ENCODE measurements at regions not wholly inside any gene's neighbourhood (a gene's known extent, or its start where the extent isn't known, plus 50 kb on each side); places are given as distances from the start of the nearest gene placed in this dataset.

DNA sequence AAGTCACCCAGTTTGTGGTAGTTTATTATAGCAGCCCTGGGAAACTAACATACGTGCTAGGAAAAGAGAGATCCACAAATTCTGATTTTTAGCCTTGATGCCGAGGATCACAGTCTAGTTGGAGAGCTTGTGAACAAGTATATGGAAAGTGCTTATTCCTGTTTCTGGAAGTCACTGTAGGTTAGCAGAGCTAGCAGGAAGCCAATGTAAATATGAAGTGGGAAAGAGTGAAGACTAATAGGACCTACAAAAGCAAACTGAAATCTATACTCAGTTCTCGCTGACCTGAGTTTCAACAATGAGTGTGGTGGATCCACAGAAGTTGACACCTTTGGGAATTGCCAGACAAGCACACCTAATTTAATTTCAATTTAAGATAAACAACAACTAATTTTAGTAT lies 254.9 kb downstream of the PLK2 start:
- no peak for DNase-seq
- no peaks in the 10 kb centered on the region for H3K27me3 Mint-ChIP-seq (ENCODE audit: low read depth in 2 of 2)
- no peaks in the 10 kb centered on the region for H3K9me3 ChIP-seq (ENCODE audit: control insufficient read depth, insufficient read depth, low read length)
- no peaks in the 10 kb centered on the region for H3K4me1 ChIP-seq (ENCODE audit: control insufficient read depth, insufficient read depth, low read length)
- peaks cover 3 to 4% of the 10 kb centered on the region in 2 donors for H3K9me3 Mint-ChIP-seq
- no peak overlapping the region for H3K27ac Mint-ChIP-seq
- H3K27ac ChIP-seq (ENCODE audit: low read length), result no peak overlapping the region
- H3K4me3 Mint-ChIP-seq, result no peak overlapping the region
- H3K36me3 ChIP-seq (ENCODE audit: control insufficient read depth, insufficient read depth, low read length), result no peaks in the 10 kb centered on the region
- no peaks in the 10 kb centered on the region for H3K36me3 Mint-ChIP-seq
- H3K4me1 Mint-ChIP-seq, result no peaks in the 10 kb centered on the region
- intact Hi-C loops (cut with micrococcal nuclease), result no loop called here
- no peak overlapping the region for H3K4me3 ChIP-seq (ENCODE audit: low read length)
- ATAC-seq, result no peak
- 98% methylated on average over 3 of the region's 3 CpGs for WGBS (ENCODE audit: insufficient coverage)
- TF ChIP-seq, protein P1, sequence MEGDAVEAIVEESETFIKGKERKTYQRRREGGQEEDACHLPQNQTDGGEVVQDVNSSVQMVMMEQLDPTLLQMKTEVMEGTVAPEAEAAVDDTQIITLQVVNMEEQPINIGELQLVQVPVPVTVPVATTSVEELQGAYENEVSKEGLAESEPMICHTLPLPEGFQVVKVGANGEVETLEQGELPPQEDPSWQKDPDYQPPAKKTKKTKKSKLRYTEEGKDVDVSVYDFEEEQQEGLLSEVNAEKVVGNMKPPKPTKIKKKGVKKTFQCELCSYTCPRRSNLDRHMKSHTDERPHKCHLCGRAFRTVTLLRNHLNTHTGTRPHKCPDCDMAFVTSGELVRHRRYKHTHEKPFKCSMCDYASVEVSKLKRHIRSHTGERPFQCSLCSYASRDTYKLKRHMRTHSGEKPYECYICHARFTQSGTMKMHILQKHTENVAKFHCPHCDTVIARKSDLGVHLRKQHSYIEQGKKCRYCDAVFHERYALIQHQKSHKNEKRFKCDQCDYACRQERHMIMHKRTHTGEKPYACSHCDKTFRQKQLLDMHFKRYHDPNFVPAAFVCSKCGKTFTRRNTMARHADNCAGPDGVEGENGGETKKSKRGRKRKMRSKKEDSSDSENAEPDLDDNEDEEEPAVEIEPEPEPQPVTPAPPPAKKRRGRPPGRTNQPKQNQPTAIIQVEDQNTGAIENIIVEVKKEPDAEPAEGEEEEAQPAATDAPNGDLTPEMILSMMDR (IDR thresholded peaks at IDR 0.05), result no peak
- no peaks in the 10 kb centered on the region for H3K27me3 ChIP-seq (ENCODE audit: control insufficient read depth, insufficient read depth, low read length)

DNA sequence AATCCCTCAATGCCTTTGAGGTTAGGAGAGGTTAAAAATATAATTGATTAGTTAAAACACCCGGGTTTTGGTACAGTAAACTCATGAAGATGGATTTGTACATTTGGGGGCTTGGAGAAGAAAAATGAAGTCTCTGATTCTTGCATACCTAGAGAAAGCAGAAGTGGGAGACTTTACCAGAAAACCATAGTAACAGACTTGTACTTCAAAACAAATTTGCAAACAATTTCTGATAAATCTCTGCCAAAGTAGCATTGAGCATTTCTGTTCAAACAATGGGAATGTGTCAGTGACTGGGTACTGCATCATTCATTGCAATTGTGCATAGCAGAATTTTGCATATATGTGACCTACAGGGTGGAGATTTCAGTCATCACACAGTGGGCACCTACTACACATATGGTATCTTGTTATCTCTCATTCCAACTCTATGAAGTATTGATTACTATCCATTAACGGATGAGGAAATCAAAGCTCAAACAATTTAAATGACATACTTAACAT lies 256.9 kb downstream of the PLK2 start:
- Mint-ChIP-seq H3K4me1 (no peaks in the 10 kb centered on the region), H3K9me3 (peaks cover 3 to 4% of the 10 kb centered on the region in 2 donors), H3K36me3 (no peaks in the 10 kb centered on the region), H3K27ac (no peak overlapping the region), H3K4me3 (no peak overlapping the region), H3K27me3 (ENCODE audit: low read depth in 2 of 2) (no peaks in the 10 kb centered on the region)
- H3K36me3 ChIP-seq (ENCODE audit: control insufficient read depth, insufficient read depth, low read length), result no peaks in the 10 kb centered on the region
- no peak overlapping the region for H3K4me3 ChIP-seq (ENCODE audit: low read length)
- no peaks in the 10 kb centered on the region for H3K4me1 ChIP-seq (ENCODE audit: control insufficient read depth, insufficient read depth, low read length)
- TF ChIP-seq, protein P1 (IDR thresholded peaks at IDR 0.05), result no peak
- WGBS (ENCODE audit: insufficient coverage), result 83% methylated on average over 2 of the region's 2 CpGs
- no peaks in the 10 kb centered on the region for H3K9me3 ChIP-seq (ENCODE audit: control insufficient read depth, insufficient read depth, low read length)
- no peaks in the 10 kb centered on the region for H3K27me3 ChIP-seq (ENCODE audit: control insufficient read depth, insufficient read depth, low read length)
- intact Hi-C loops (cut with micrococcal nuclease), result no loop called here
- no peak for ATAC-seq
- no peak for DNase-seq
- H3K27ac ChIP-seq (ENCODE audit: low read length), result no peak overlapping the region

DNA sequence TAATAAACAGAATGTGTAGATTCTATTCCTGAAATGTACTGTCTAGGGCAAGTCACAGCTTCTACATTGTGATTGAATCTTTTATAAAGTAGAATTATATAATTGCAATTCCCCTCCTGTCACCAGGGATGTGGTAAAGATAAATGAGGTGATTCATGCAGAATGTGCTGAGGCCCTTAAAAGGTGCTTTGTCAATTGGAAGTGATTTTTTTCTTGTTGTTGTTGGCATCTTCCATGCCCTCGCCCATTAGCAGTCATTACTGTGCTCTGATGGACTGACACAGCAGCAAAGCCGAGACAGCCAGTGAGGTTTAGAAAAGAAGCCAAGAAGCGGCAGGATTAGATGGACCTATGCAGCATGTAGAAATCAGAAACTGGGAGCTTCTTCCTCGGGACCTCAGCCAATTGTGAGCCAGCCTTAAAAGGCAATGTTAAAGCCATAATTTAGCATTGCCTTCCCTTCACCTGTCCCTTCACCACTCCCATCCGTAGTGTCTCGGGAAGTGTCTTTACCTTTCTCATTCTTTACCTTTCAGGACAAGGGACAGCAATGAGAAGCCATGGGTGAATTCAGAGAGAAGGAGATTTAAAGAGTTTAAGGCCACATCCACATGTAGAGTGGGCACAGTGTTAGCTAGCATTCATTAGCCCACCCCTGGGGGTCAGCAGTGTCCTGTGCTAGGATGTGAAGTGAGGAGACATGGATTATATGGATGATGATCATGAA lies 257.8 kb downstream of the PLK2 start:
- ATAC-seq, result no peak
- peaks cover 3 to 4% of the 10 kb centered on the region in 2 donors for H3K9me3 Mint-ChIP-seq
- Histone ChIP-seq H3K27ac (ENCODE audit: low read length) (no peak overlapping the region), H3K36me3 (ENCODE audit: control insufficient read depth, insufficient read depth, low read length) (no peaks in the 10 kb centered on the region), H3K4me1 (ENCODE audit: control insufficient read depth, insufficient read depth, low read length) (no peaks in the 10 kb centered on the region), H3K4me3 (ENCODE audit: low read length) (no peak overlapping the region), H3K9me3 (ENCODE audit: control insufficient read depth, insufficient read depth, low read length) (no peaks in the 10 kb centered on the region), H3K27me3 (ENCODE audit: control insufficient read depth, insufficient read depth, low read length) (no peaks in the 10 kb centered on the region)
- no peaks in the 10 kb centered on the region for H3K27me3 Mint-ChIP-seq (ENCODE audit: low read depth in 2 of 2)
- H3K4me3 Mint-ChIP-seq, result no peak overlapping the region
- no peaks in the 10 kb centered on the region for H3K4me1 Mint-ChIP-seq
- DNase-seq, result no peak
- no peak overlapping the region for H3K27ac Mint-ChIP-seq
- H3K36me3 Mint-ChIP-seq, result no peaks in the 10 kb centered on the region
- 91% methylated on average over 6 of the region's 6 CpGs for WGBS (ENCODE audit: insufficient coverage)
- intact Hi-C loops (cut with micrococcal nuclease), result no loop called here
- TF ChIP-seq, protein P1 (IDR thresholded peaks at IDR 0.05), result no peak

DNA sequence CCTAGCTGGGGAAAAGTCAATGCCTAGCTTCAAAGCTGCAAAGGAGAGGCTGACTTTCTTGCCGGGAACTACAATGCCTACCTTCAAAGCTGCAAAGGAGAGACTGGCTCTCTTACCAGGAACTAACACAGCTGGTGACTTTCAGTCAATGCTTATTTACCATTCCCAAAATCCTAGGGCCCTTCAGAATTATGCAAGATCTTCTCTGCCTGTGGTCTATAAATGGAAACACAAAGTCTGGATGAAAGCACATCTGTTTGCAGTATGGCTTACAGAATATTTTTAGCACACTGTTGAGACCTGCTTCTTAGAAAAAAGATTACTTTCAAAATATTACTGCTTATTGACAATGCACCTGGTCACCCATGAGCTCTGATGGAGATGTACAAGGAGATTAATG lies 259.4 kb downstream of the PLK2 start:
- H3K4me1 ChIP-seq (ENCODE audit: control insufficient read depth, insufficient read depth, low read length), result no peaks in the 10 kb centered on the region
- H3K9me3 ChIP-seq (ENCODE audit: control insufficient read depth, insufficient read depth, low read length), result no peaks in the 10 kb centered on the region
- Mint-ChIP-seq H3K4me1 (no peaks in the 10 kb centered on the region), H3K9me3 (peaks cover 3 to 4% of the 10 kb centered on the region in 2 donors), H3K27ac (no peak overlapping the region), H3K4me3 (no peak overlapping the region), H3K36me3 (no peaks in the 10 kb centered on the region), H3K27me3 (ENCODE audit: low read depth in 2 of 2) (no peaks in the 10 kb centered on the region)
- H3K27ac ChIP-seq (ENCODE audit: low read length), result no peak overlapping the region
- DNase-seq (no peak), ATAC-seq (no peak)
- no peaks in the 10 kb centered on the region for H3K36me3 ChIP-seq (ENCODE audit: control insufficient read depth, insufficient read depth, low read length)
- no peak overlapping the region for H3K4me3 ChIP-seq (ENCODE audit: low read length)
- intact Hi-C loops (cut with micrococcal nuclease), result no loop called here
- TF ChIP-seq, protein P1 (IDR thresholded peaks at IDR 0.05), result no peak
- 89% methylated on average over 1 of the region's 1 CpG for WGBS (ENCODE audit: insufficient coverage)
- H3K27me3 ChIP-seq (ENCODE audit: control insufficient read depth, insufficient read depth, low read length), result no peaks in the 10 kb centered on the region
